ENCODE measurements at regions not wholly inside any gene's neighbourhood (a gene's known extent, or its start where the extent isn't known, plus 50 kb on each side); places are given as distances from the start of the nearest gene placed in this dataset.

GRCh38 chr5:73296772-73297171 is 123.8 kb downstream of the TMEM174 start:
- no peak for TF ChIP-seq CTCF (IDR thresholded peaks at IDR 0.05)
- no peak for TF ChIP-seq POLR2A (IDR thresholded peaks at IDR 0.05)
